Sigmoid colon (tissue), 6 donors: ENCODE measurements at regions not wholly inside any gene's neighbourhood (a gene's known extent, or its start where the extent isn't known, plus 50 kb on each side); places are given as distances from the start of the nearest gene placed in this dataset.
A peak's percentile ranks its signal among the peaks of the same experiment; 100 is the strongest.

Experiments used
- DNase-seq: peaks from one replicate; pipeline ENCODE4 v3.0.0-alpha.2; 2019
- H3K27ac ChIP-seq, 4 donors: fragments of 200-600 bp; sonication (generic); one replicate each; pipeline ENCODE4 v1.5.1; 2016 to 2019; ENCODE audit warnings: mild to moderate bottlenecking in 1 of 4
- H3K27me3 ChIP-seq, 3 donors: fragments of 200-600 bp; sonication (generic); one replicate each; pipeline ENCODE4 v1.5.1; 2019; ENCODE audit warnings: mild to moderate bottlenecking in 1 of 3
- H3K36me3 ChIP-seq, 4 donors: fragments of 200-600 bp; sonication (generic); one replicate each; pipeline ENCODE4 v1.5.1; 2016 to 2019
- H3K4me1 ChIP-seq, 4 donors: fragments of 200-600 bp; sonication (generic); one replicate each; pipeline ENCODE4 v1.5.1; 2017 to 2019
- H3K4me3 ChIP-seq, 4 donors: fragments of 200-600 bp; sonication (generic); one replicate each; pipeline ENCODE4 v1.5.1; 2017 to 2019; ENCODE audit warnings: mild to moderate bottlenecking in 2 of 4, moderate library complexity in 1 of 4
- H3K9me3 ChIP-seq, 4 donors: fragments of 200-600 bp in 3 of 4; sonication (generic) in 3 of 4; one replicate each; pipeline versions ENCODE4 v1.5.1 to v1.6.1; 2013 to 2019
- CTCF ChIP-seq, 4 experiments: fragments of 450-650 bp in 3 of 4; fragments of 200-600 bp in 1 of 4; IDR thresholded peaks; one replicate each; pipeline ENCODE4 v1.5.1; 2016 to 2019; ENCODE audit warnings: antibody characterized with exemption in 4 of 4, mild to moderate bottlenecking in 3 of 4, moderate library complexity in 2 of 4
- EP300 ChIP-seq, 4 donors: sonication (generic); formaldehyde crosslinking; IDR thresholded peaks; one replicate each; pipeline ENCODE4 v1.6.1; 2017; ENCODE audit warnings: antibody characterized with exemption in 4 of 4
- POLR2A ChIP-seq, 2 donors: fragments of 450-650 bp; IDR thresholded peaks; one replicate each; pipeline ENCODE4 v1.6.1; 2016; ENCODE audit warnings: antibody characterized with exemption in 2 of 2, mild to moderate bottlenecking in 2 of 2, moderate library complexity in 2 of 2
- POLR2AphosphoS5 ChIP-seq, 4 donors: sonication (generic); formaldehyde crosslinking; IDR thresholded peaks; one replicate each; pipeline ENCODE4 v1.6.1; 2017; ENCODE audit warnings: antibody characterized with exemption in 4 of 4
- WGBS, 2 donors: extraction: QIAGEN DNeasy Blood & Tissue Kit; methylation state at CpG; one replicate each; pipeline ENCODE4 v1.1.7; 2013; 5-methylcytosine and 5-hydroxymethylcytosine counted together
- intact Hi-C: fragments of 100-400 bp; cut with DNase I; formaldehyde crosslinking; loops from one replicate; pipeline ENCODE4 v1.15.1; 2023
- donor health status: healthy with polysubstance abuse.
- donor health status: healthy.

- H3K27ac ChIP-seq: peak overlapping the region in 2 of 4 donors; percentile 31 to 73
- intact Hi-C loops: no loop called here
Observed at GRCh38 chr3:197431346-197431910, 124.3 kb downstream of the BDH1 start.

GRCh38 chr3:197430934-197431333 lies 124.8 kb downstream of the BDH1 start:
- Histone ChIP-seq H3K4me3 (no peak overlapping the region), H3K9me3 (no peaks in the 10 kb centered on the region), H3K4me1 (peaks cover 0 to 12% (median 9%) of the 10 kb centered on the region in 4 donors), H3K27ac (peak overlapping the region in 3 of 4 donors; percentile 31 to 73 (median 33)), H3K27me3 (no peaks in the 10 kb centered on the region), H3K36me3 (no peaks in the 10 kb centered on the region)
- TF ChIP-seq POLR2A (IDR thresholded peaks at IDR 0.05): no peak
- TF ChIP-seq CTCF (IDR thresholded peaks at IDR 0.05): no peak
- no peak for TF ChIP-seq EP300 (IDR thresholded peaks at IDR 0.05)
- TF ChIP-seq POLR2AphosphoS5 (IDR thresholded peaks at IDR 0.05): no peak
- intact Hi-C loops: no loop called here
- 85 to 89% methylated on average over 1 of the region's 1 CpG for WGBS, 2 donors
- DNase-seq: no peak

More at GRCh38 chr3:197431346-197431910, 124.3 kb downstream of the BDH1 start:
- WGBS, 2 donors: 86 to 93% methylated on average over 6 of the region's 6 CpGs
- TF ChIP-seq EP300 (IDR thresholded peaks at IDR 0.05): no peak
- no peak for TF ChIP-seq POLR2AphosphoS5 (IDR thresholded peaks at IDR 0.05)
- no peak for TF ChIP-seq POLR2A (IDR thresholded peaks at IDR 0.05)
- no peaks in the 10 kb centered on the region for H3K9me3 ChIP-seq
- H3K27me3 ChIP-seq: no peaks in the 10 kb centered on the region
- peaks cover 0 to 12% (median 9%) of the 10 kb centered on the region in 4 donors for H3K4me1 ChIP-seq
- no peaks in the 10 kb centered on the region for H3K36me3 ChIP-seq
- DNase-seq: no peak
- H3K4me3 ChIP-seq: no peak overlapping the region

GRCh38 chr3:197430502-197430901 lies 125.3 kb downstream of the BDH1 start:
- Histone ChIP-seq H3K4me3 (no peak overlapping the region), H3K9me3 (no peaks in the 10 kb centered on the region), H3K27ac (peak overlapping the region in 3 of 4 donors; percentile 22 to 73 (median 33)), H3K4me1 (peaks cover 0 to 12% (median 9%) of the 10 kb centered on the region in 4 donors), H3K36me3 (no peaks in the 10 kb centered on the region), H3K27me3 (no peaks in the 10 kb centered on the region)
- intact Hi-C loops: no loop called here
- no peak for DNase-seq
- WGBS, 2 donors: 67 to 74% methylated on average over 7 of the region's 7 CpGs
- no peak for TF ChIP-seq POLR2A (IDR thresholded peaks at IDR 0.05)
- TF ChIP-seq EP300 (IDR thresholded peaks at IDR 0.05): no peak
- TF ChIP-seq POLR2AphosphoS5 (IDR thresholded peaks at IDR 0.05): no peak
- no peak for TF ChIP-seq CTCF (IDR thresholded peaks at IDR 0.05)

GRCh38 chr3:197428952-197429351 lies 126.8 kb downstream of the BDH1 start:
- H3K36me3 ChIP-seq: no peaks in the 10 kb centered on the region
- TF ChIP-seq CTCF (IDR thresholded peaks at IDR 0.05): no peak
- no peak for TF ChIP-seq POLR2A (IDR thresholded peaks at IDR 0.05)
- no peak for TF ChIP-seq EP300 (IDR thresholded peaks at IDR 0.05)
- no peak for TF ChIP-seq POLR2AphosphoS5 (IDR thresholded peaks at IDR 0.05)
- H3K27ac ChIP-seq: peak overlapping the region in 2 of 4 donors; percentile 14 to 16
- no peaks in the 10 kb centered on the region for H3K27me3 ChIP-seq
- no peak for DNase-seq
- intact Hi-C loops: no loop called here
- peaks cover 0 to 12% (median 9%) of the 10 kb centered on the region in 4 donors for H3K4me1 ChIP-seq
- WGBS, 2 donors: 11 to 50% methylated on average over 7 of the region's 7 CpGs
- no peak overlapping the region for H3K4me3 ChIP-seq
- no peaks in the 10 kb centered on the region for H3K9me3 ChIP-seq

- Histone ChIP-seq H3K9me3 (no peaks in the 10 kb centered on the region), H3K36me3 (no peaks in the 10 kb centered on the region), H3K4me1 (peaks cover 0 to 12% (median 9%) of the 10 kb centered on the region in 4 donors), H3K27ac (peak overlapping the region in 3 of 4 donors; percentile 9 to 16 (median 14)), H3K27me3 (no peaks in the 10 kb centered on the region), H3K4me3 (no peak overlapping the region)
- DNase-seq: no peak
- 2 to 19% methylated on average over 10 of the region's 10 CpGs for WGBS, 2 donors
- TF ChIP-seq POLR2AphosphoS5 (IDR thresholded peaks at IDR 0.05): no peak
- no peak for TF ChIP-seq CTCF (IDR thresholded peaks at IDR 0.05)
- TF ChIP-seq EP300 (IDR thresholded peaks at IDR 0.05): no peak
- no peak for TF ChIP-seq POLR2A (IDR thresholded peaks at IDR 0.05)
- intact Hi-C loops: no loop called here
Observed at GRCh38 chr3:197428117-197428801, 127.5 kb downstream of the BDH1 start.
